Inferior parietal cortex (tissue), 1 donor: ENCODE measurements at regions not wholly inside any gene's neighbourhood (a gene's known extent, or its start where the extent isn't known, plus 50 kb on each side); places are given as distances from the start of the nearest gene placed in this dataset.
A peak's percentile ranks its signal among the peaks of the same experiment; 100 is the strongest.

Experiments
- DNase-seq: peaks from one replicate; pipeline ENCODE4 v3.0.0-alpha.2; 2016; ENCODE audit errors: extremely low spot score

GRCh38 chr14:55938249-55938791, 179.9 kb upstream of the PELI2 start:
- DNase-seq: peak; percentile 58

- DNase-seq: no peak
Observed at GRCh38 chr14:55942076-55942654, 176.0 kb upstream of the PELI2 start.

- no peak for DNase-seq
Observed at GRCh38 chr14:55942826-55943225, 175.4 kb upstream of the PELI2 start.

DNA sequence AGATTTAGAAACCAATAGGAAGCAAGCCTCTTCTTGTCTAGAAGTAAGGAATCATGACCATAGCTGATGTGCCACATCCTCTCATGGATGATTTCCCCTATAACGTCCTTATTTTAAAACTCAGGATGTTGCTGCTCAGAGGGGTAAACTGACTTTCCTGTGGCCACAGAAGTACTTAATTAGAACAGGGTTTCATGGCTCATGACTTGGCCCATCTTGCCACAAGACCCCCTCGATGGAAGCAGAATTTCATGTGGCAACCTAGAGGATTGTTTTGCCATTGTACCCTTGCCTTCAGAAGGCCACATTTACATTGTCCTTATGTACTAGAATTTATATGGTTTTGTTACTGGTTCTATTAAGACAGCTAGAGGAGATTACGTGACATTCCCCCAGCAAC, 173.5 kb upstream of the PELI2 start:
- no peak for DNase-seq

DNA sequence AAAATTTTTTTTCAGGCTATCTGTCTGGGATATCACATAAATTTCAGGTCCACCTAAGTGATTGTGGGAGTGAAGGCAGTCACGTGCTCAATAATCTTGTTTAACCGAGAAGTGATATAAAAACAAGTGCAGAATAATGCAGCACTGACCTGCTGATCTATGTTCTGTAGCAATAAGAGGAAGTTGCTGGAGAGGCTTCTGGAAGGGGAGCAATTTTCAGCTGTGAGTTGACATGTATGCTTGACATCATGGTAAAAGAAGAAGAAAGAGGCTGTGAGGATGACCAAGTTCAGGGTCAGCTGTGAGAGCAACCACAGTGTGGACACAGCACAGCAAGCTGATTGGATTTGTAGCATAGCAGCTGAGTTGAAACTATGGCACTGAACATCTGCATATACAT, 172.0 kb upstream of the PELI2 start:
- no peak for DNase-seq

DNA sequence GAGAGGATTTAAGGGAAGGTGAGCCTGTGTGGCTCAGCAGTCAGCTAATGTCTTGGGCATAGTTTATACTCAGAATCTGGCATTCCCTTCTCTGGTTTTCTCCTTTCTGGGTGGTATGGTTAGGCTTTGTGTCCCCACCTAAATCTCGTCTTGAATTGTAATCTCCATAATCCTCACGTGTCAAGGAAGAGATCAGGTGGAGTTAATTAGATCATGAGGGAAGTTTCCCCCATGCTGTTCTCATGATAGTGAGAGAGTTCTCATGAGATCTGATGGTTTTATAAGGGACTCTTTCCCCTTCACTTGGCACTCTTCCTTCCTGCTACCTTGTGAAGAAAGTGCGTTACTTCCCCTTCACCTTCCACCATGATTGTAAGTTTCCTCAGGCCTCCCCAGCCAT, 169.8 kb upstream of the PELI2 start:
- no peak for DNase-seq

- no peak for DNase-seq
Observed at GRCh38 chr14:55949708-55950107, 168.5 kb upstream of the PELI2 start.

GRCh38 chr14:55950135-55950534, 168.1 kb upstream of the PELI2 start:
- DNase-seq: no peak

- DNase-seq: no peak
Observed at GRCh38 chr14:55951341-55952206, 166.6 kb upstream of the PELI2 start.

DNA sequence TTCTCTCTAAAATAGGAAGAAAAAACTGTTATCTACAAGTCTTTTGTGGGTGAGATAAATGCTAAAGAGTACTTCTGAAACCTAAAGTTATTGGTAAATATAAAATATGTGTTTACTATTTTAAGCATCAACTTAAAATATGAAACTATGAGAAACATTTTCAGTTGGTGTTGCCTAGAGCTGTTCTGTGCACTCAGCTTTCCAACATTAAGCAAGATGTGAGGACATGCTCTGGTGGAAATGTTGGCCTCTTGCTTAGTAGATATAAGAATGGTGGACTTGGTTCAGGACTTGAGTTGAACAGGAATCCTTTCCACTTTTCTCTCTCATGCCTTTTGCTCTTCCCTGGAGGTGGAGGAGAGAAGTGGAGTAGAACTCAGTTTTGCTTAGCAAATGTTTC, 164.1 kb upstream of the PELI2 start:
- DNase-seq: no peak

DNA sequence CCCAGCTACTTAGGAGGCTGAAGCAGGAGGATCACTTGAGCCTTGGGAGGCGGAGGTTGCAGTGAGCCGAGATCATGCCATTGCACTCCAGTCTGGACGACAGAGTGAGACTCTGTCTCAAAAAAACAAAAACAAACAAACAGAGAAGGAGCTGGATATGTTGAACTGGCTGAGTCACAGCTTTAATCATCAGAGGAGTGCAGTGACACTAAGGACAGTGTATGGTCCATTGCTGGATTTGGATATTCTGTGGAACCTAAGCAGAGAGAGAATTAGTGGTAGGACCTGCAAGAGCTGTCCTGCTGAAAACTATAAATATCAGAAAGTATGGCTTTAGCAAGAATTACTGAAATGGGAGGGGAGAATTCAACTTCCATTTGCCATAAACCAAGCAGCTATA, 163.0 kb upstream of the PELI2 start:
- DNase-seq: no peak

GRCh38 chr14:55957950-55958349, 160.3 kb upstream of the PELI2 start:
- no peak for DNase-seq

- DNase-seq: no peak
Observed at GRCh38 chr14:55963295-55963694, 154.9 kb upstream of the PELI2 start.

GRCh38 chr14:55964091-55964490, 154.1 kb upstream of the PELI2 start:
- no peak for DNase-seq

- DNase-seq: no peak
Observed at GRCh38 chr14:55964821-55965220, 153.4 kb upstream of the PELI2 start.

DNA sequence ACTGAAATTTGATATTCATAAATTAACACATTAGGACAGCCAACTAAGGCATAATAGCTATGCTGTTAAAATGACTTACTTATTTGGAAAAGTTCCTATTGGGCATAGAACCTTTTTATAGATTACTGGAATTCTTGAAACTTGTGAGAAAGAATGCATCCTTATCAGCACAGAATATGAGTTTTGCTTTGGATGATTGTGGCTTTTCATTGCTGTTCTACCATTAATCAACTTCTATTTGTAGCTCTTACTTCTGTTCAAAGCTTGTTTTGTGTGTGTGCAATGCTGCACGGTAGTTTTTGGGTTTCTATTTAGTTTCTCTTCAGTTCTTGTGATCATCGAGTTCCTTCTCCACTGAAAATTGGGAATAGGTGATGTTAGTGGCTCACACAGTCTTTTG, 152.4 kb upstream of the PELI2 start:
- DNase-seq: no peak

GRCh38 chr14:55968741-55969140, 149.5 kb upstream of the PELI2 start:
- DNase-seq: no peak

- DNase-seq: no peak
Observed at GRCh38 chr14:55973285-55973800, 144.9 kb upstream of the PELI2 start.

GRCh38 chr14:55973911-55974630, 144.1 kb upstream of the PELI2 start:
- no peak for DNase-seq

DNA sequence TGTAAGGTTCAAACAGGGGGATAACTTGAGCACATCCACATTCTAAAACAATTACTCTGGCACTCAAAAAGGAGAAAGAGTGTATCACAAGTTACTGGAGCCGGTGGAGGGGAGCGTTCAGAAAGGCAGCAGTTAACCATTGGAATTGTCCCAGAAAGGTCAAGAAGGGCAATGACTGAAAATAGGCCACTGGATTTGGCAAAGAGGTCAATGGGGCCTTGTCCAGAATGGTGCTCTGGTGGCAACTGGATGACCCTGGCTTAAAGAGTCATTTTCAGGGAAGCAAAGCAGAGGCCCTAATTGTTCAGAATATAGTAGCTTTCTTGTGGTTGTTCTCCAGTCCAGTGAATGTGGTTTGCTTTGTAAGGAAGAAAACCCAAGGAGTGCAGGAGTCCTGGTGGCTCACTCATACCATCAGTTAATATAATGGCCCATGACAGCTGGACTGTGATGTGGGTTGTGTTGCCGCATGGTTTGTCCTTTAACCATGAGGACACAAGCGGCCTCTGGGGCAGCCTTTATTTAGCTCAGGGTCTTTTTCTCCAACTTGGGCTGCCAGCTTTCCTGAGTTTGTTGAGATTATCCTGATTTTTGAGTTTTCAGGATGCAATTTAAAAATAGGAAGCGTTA, 142.8 kb upstream of the PELI2 start:
- no peak for DNase-seq

DNA sequence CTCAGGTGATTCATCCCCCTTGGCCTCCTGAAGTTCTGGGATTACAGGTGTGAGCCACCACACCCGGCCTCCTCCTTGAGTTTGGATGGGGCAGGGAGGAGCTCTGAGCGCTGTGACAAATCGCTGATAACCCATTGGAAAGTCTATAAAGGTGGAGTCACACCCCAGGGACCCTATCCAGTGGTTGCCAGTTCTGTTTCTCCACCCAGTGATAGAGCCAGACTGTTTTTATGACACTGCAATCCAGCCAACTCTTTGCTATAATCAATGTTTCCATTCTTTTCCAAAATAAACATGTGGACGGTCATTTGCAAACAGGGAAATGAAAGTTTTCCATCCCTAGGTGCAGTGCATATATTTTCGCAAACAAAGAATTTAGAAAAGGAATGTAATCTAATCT, 142.0 kb upstream of the PELI2 start:
- no peak for DNase-seq

- no peak for DNase-seq
Observed at GRCh38 chr14:55976655-55977054, 141.6 kb upstream of the PELI2 start.
